Common myeloid progenitor, CD34-positive (primary cell): ENCODE measurements at regions not wholly inside any gene's neighbourhood (a gene's known extent, or its start where the extent isn't known, plus 50 kb on each side); places are given as distances from the start of the nearest gene placed in this dataset.

Source experiments
- CTCF ChIA-PET: fragments of 350-600 bp; sonication (Branson Sonifier 250); formaldehyde crosslinking; loops from one replicate; lab custom pipeline; 2021; ENCODE audit warnings: antibody characterized with exemption; lab: Charles Lee
- POLR2A ChIA-PET: fragments of 350-600 bp; sonication (Branson Sonifier 250); formaldehyde crosslinking; loops from one replicate; lab custom pipeline; 2021; ENCODE audit warnings: antibody characterized with exemption; lab: Charles Lee
- DNase-seq, 3 donors: peaks; one replicate each; pipeline versions ENCODE4 v3.0.0 to v3.0.0-alpha.2; 2013
- H3K27ac ChIP-seq, 2 experiments: 1 replicate in 1 of 2; 2 replicates in 1 of 2; pipeline ENCODE4 v1.7.0; 2013; ENCODE audit warnings: inconsistent platforms in 2 of 2, low read length in 2 of 2, mild to moderate bottlenecking in 2 of 2, low read depth in 1 of 2, moderate library complexity in 1 of 2; ENCODE audit not compliant: severe bottlenecking in 2 of 2, insufficient read depth in 1 of 2, poor library complexity in 1 of 2
- H3K27me3 ChIP-seq, 5 experiments: replicated peaks in 2 of 5; 1 replicate in 3 of 5; 2 replicates in 2 of 5; pipeline versions ENCODE4 v1.6.1 to v1.7.0; 2013; ENCODE audit warnings: low read length in 4 of 5, mild to moderate bottlenecking in 2 of 5, moderate library complexity in 2 of 5, inconsistent platforms in 1 of 5; ENCODE audit not compliant: insufficient read depth in 5 of 5, control insufficient read depth in 4 of 5
- H3K36me3 ChIP-seq, 4 experiments: 1 replicate in 2 of 4; 2 replicates in 2 of 4; pipeline versions ENCODE4 v1.6.1 to v1.7.0; 2013; ENCODE audit warnings: low read length in 3 of 4, control low read depth in 1 of 4, mild to moderate bottlenecking in 1 of 4; ENCODE audit not compliant: control insufficient read depth in 4 of 4, insufficient read depth in 4 of 4
- H3K4me1 ChIP-seq, 4 experiments: 1 replicate in 3 of 4; 2 replicates in 1 of 4; pipeline versions ENCODE4 v1.6.1 to v1.7.1; 2013; ENCODE audit warnings: low read length in 3 of 4, mild to moderate bottlenecking in 3 of 4, control low read depth in 1 of 4, inconsistent platforms in 1 of 4, moderate library complexity in 1 of 4; ENCODE audit not compliant: control insufficient read depth in 4 of 4, insufficient read depth in 4 of 4; ENCODE audit errors: control extremely low read depth in 1 of 4
- H3K4me3 ChIP-seq, 7 experiments: 1 replicate in 4 of 7; 2 replicates in 3 of 7; pipeline versions ENCODE4 v1.5.1 to v1.7.0; 2013; ENCODE audit warnings: mild to moderate bottlenecking in 7 of 7, low read length in 6 of 7, moderate library complexity in 6 of 7, inconsistent platforms in 2 of 7, low read depth in 2 of 7, control low read depth in 1 of 7; ENCODE audit not compliant: insufficient read depth in 4 of 7, control insufficient read depth in 1 of 7; ENCODE audit errors: extremely low read depth in 1 of 7
- H3K9me3 ChIP-seq, 5 experiments: 1 replicate in 4 of 5; 2 replicates in 1 of 5; pipeline versions ENCODE4 v1.6.1 to v1.7.1; 2013; ENCODE audit warnings: low read length in 4 of 5, mild to moderate bottlenecking in 2 of 5, inconsistent platforms in 1 of 5, low read depth in 1 of 5, moderate library complexity in 1 of 5; ENCODE audit not compliant: control insufficient read depth in 4 of 5, insufficient read depth in 2 of 5; ENCODE audit errors: control extremely low read depth in 1 of 5
- WGBS: methylation state at CpG from one replicate; pipeline ENCODE4 v1.1.5; 2013; ENCODE audit not compliant: insufficient coverage; 5-methylcytosine and 5-hydroxymethylcytosine counted together

GRCh38 chr4:18533262-18533775 is 511.8 kb upstream of the LCORL start:
- no peaks in the 10 kb centered on the region for H3K4me1 ChIP-seq
- ChIA-PET POLR2A (no interaction called here), CTCF (no interaction called here)
- no peak overlapping the region for H3K4me3 ChIP-seq
- no peaks in the 10 kb centered on the region for H3K9me3 ChIP-seq
- no peak for DNase-seq
- 4% methylated on average over 3 of the region's 3 CpGs for WGBS
- no peaks in the 10 kb centered on the region for H3K27me3 ChIP-seq
- H3K27ac ChIP-seq: no peak overlapping the region
- no peaks in the 10 kb centered on the region for H3K36me3 ChIP-seq

GRCh38 chr4:18531731-18532130 is 510.2 kb upstream of the LCORL start:
- H3K27ac ChIP-seq: no peak overlapping the region
- no peaks in the 10 kb centered on the region for H3K36me3 ChIP-seq
- H3K27me3 ChIP-seq: no peaks in the 10 kb centered on the region
- no peak overlapping the region for H3K4me3 ChIP-seq
- CTCF ChIA-PET: no interaction called here
- no peak for DNase-seq
- H3K4me1 ChIP-seq: no peaks in the 10 kb centered on the region
- POLR2A ChIA-PET: no interaction called here
- 100% methylated on average over 2 of the region's 4 CpGs for WGBS
- H3K9me3 ChIP-seq: no peaks in the 10 kb centered on the region

GRCh38 chr4:18529482-18529881 is 507.9 kb upstream of the LCORL start:
- Histone ChIP-seq H3K27ac (no peak overlapping the region), H3K4me3 (no peak overlapping the region), H3K27me3 (no peaks in the 10 kb centered on the region), H3K36me3 (no peaks in the 10 kb centered on the region), H3K9me3 (no peaks in the 10 kb centered on the region), H3K4me1 (no peaks in the 10 kb centered on the region)
- CTCF ChIA-PET: no interaction called here
- DNase-seq: no peak
- POLR2A ChIA-PET: no interaction called here

GRCh38 chr4:18524667-18525066 is 503.1 kb upstream of the LCORL start:
- no peak overlapping the region for H3K4me3 ChIP-seq
- ChIA-PET CTCF (interaction anchor here (1.3 kb wide), 1 partner anchor 16 kb away, joined by 3 read pairs; no protein-coding TSS in a partner anchor), POLR2A (no interaction called here)
- no peaks in the 10 kb centered on the region for H3K36me3 ChIP-seq
- no peaks in the 10 kb centered on the region for H3K9me3 ChIP-seq
- 95% methylated on average over 4 of the region's 4 CpGs for WGBS
- H3K4me1 ChIP-seq: no peaks in the 10 kb centered on the region
- H3K27ac ChIP-seq: no peak overlapping the region
- DNase-seq: no peak
- no peaks in the 10 kb centered on the region for H3K27me3 ChIP-seq

GRCh38 chr4:18518098-18518497 is 496.5 kb upstream of the LCORL start:
- 16% methylated on average over 3 of the region's 3 CpGs for WGBS
- Histone ChIP-seq H3K4me1 (no peaks in the 10 kb centered on the region), H3K36me3 (no peaks in the 10 kb centered on the region), H3K27ac (no peak overlapping the region), H3K9me3 (no peaks in the 10 kb centered on the region), H3K4me3 (no peak overlapping the region), H3K27me3 (no peaks in the 10 kb centered on the region)
- ChIA-PET CTCF (no interaction called here), POLR2A (no interaction called here)
- DNase-seq: no peak

- no peak overlapping the region for H3K27ac ChIP-seq
- POLR2A ChIA-PET: no interaction called here
- no peak overlapping the region for H3K4me3 ChIP-seq
- CTCF ChIA-PET: no interaction called here
- H3K36me3 ChIP-seq: no peaks in the 10 kb centered on the region
- no peaks in the 10 kb centered on the region for H3K4me1 ChIP-seq
- no peaks in the 10 kb centered on the region for H3K9me3 ChIP-seq
- no peaks in the 10 kb centered on the region for H3K27me3 ChIP-seq
- DNase-seq: no peak
Observed at GRCh38 chr4:18513861-18514260, 492.3 kb upstream of the LCORL start.

- ChIA-PET CTCF (no interaction called here), POLR2A (no interaction called here)
- Histone ChIP-seq H3K4me3 (no peak overlapping the region), H3K27ac (no peak overlapping the region), H3K27me3 (no peaks in the 10 kb centered on the region), H3K9me3 (no peaks in the 10 kb centered on the region), H3K36me3 (no peaks in the 10 kb centered on the region), H3K4me1 (no peaks in the 10 kb centered on the region)
- no peak for DNase-seq
Observed at GRCh38 chr4:18512718-18513117, 491.2 kb upstream of the LCORL start.
